Caco-2 (cell line): ENCODE measurements at regions not wholly inside any gene's neighbourhood (a gene's known extent, or its start where the extent isn't known, plus 50 kb on each side); places are given as distances from the start of the nearest gene placed in this dataset.

ENCODE experiments used
- BruUV-seq: library from RNA; stranded (reverse); fragments of 400-500 nt; replicated peaks from 2 replicates; lab custom pipeline; 2021; lab: Mats Ljungman, UMichigan
- CTCF ChIA-PET: fragments of 300-600 bp; sonication (Branson Sonifier 250); formaldehyde crosslinking; loops from one replicate; lab custom pipeline; 2022; ENCODE audit warnings: antibody characterized with exemption; lab: Charles Lee
- POLR2A ChIA-PET: fragments of 300-600 bp; sonication (Branson Sonifier 250); formaldehyde crosslinking; loops from one replicate; lab custom pipeline; 2022; ENCODE audit warnings: antibody characterized with exemption; lab: Charles Lee
- DNase-seq, 2 experiments: peaks; one replicate each; pipeline versions ENCODE4 v3.0.0 to v3.0.0-alpha.2; 2020 to 2022
- H3K27me3 ChIP-seq: replicated peaks from 2 replicates; pipeline ENCODE4 v1.6.0; 2011; ENCODE audit warnings: low read length; ENCODE audit not compliant: control insufficient read depth, insufficient read depth
- H3K36me3 ChIP-seq: 2 replicates; pipeline ENCODE4 v1.5.1; 2011; ENCODE audit warnings: low read length; ENCODE audit not compliant: control insufficient read depth, insufficient read depth
- H3K4me1 ChIP-seq: fragments of 250-450 bp; sonication (Bioruptor Pico); 2 replicates; pipeline ENCODE4 v1.5.1; 2020; ENCODE audit warnings: mild to moderate bottlenecking
- H3K4me3 ChIP-seq: 2 replicates; pipeline ENCODE4 v1.5.1; 2011; ENCODE audit warnings: low read depth, mild to moderate bottlenecking, control low read depth, low read length
- H3K9me3 ChIP-seq: fragments of 250-450 bp; sonication (Bioruptor Pico); 2 replicates; pipeline ENCODE4 v1.5.1; 2020; ENCODE audit warnings: mild to moderate bottlenecking, moderate library complexity
- H3K27ac Mint-ChIP-seq: one replicate; pipeline ENCODE4 v1.8.0; 2022; ENCODE audit warnings: mixed read lengths; ENCODE audit not compliant: unreplicated experiment
- H3K27me3 Mint-ChIP-seq: one replicate; pipeline ENCODE4 v1.8.0; 2022; ENCODE audit warnings: mixed read lengths; ENCODE audit not compliant: insufficient read depth, unreplicated experiment
- H3K36me3 Mint-ChIP-seq: one replicate; pipeline ENCODE4 v1.8.0; 2022; ENCODE audit warnings: mild to moderate bottlenecking, mixed read lengths; ENCODE audit not compliant: insufficient read depth, unreplicated experiment
- H3K4me1 Mint-ChIP-seq: one replicate; pipeline ENCODE4 v1.8.0; 2022; ENCODE audit warnings: low read depth, mixed read lengths; ENCODE audit not compliant: unreplicated experiment
- H3K4me3 Mint-ChIP-seq: one replicate; pipeline ENCODE4 v1.8.0; 2022; ENCODE audit warnings: mild to moderate bottlenecking, moderate library complexity, mixed read lengths; ENCODE audit not compliant: unreplicated experiment
- H3K9me3 Mint-ChIP-seq: one replicate; pipeline ENCODE4 v1.8.0; 2022; ENCODE audit warnings: mixed read lengths; ENCODE audit not compliant: unreplicated experiment
- intact Hi-C: fragments of 100-400 bp; cut with micrococcal nuclease; formaldehyde crosslinking; loops from one replicate; pipeline ENCODE4 v1.10.0; 2022; ENCODE audit not compliant: unreplicated experiment
- TF ChIP-seq, protein P1 (sequence below), 2 experiments: fragments of 200-600 bp in 1 of 2; IDR thresholded peaks; 1 replicate in 1 of 2; 2 replicates in 1 of 2; pipeline versions ENCODE4 v1.5.1 to v1.8.0; 2011 to 2022; ENCODE audit warnings: antibody characterized with exemption in 1 of 2, control low read depth in 1 of 2, inconsistent platforms in 1 of 2, low read depth in 1 of 2, low read length in 1 of 2, mild to moderate bottlenecking in 1 of 2, moderate library complexity in 1 of 2; ENCODE audit not compliant: insufficient read depth in 1 of 2, severe bottlenecking in 1 of 2, unreplicated experiment in 1 of 2

GRCh38 chr17:6323626-6324356, 111.1 kb downstream of the AIPL1 start:
- POLR2A ChIA-PET = no interaction called here
- intact Hi-C loops = no loop called here
- no peaks in the 10 kb centered on the region for H3K27me3 ChIP-seq

GRCh38 chr17:6322316-6322715, 112.6 kb downstream of the AIPL1 start:
- ChIA-PET POLR2A (no interaction called here), CTCF (no interaction called here)
- Histone ChIP-seq H3K9me3 (no peaks in the 10 kb centered on the region), H3K27me3 (no peaks in the 10 kb centered on the region), H3K4me3 (no peak overlapping the region), H3K36me3 (no peaks in the 10 kb centered on the region), H3K4me1 (no peaks in the 10 kb centered on the region)
- TF ChIP-seq, protein P1, sequence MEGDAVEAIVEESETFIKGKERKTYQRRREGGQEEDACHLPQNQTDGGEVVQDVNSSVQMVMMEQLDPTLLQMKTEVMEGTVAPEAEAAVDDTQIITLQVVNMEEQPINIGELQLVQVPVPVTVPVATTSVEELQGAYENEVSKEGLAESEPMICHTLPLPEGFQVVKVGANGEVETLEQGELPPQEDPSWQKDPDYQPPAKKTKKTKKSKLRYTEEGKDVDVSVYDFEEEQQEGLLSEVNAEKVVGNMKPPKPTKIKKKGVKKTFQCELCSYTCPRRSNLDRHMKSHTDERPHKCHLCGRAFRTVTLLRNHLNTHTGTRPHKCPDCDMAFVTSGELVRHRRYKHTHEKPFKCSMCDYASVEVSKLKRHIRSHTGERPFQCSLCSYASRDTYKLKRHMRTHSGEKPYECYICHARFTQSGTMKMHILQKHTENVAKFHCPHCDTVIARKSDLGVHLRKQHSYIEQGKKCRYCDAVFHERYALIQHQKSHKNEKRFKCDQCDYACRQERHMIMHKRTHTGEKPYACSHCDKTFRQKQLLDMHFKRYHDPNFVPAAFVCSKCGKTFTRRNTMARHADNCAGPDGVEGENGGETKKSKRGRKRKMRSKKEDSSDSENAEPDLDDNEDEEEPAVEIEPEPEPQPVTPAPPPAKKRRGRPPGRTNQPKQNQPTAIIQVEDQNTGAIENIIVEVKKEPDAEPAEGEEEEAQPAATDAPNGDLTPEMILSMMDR (IDR thresholded peaks at IDR 0.05; ENCODE audit: insufficient read depth in 1 of 2, low read depth in 1 of 2, low read length in 1 of 2, severe bottlenecking in 1 of 2, unreplicated experiment in 1 of 2) = no peak
- Mint-ChIP-seq H3K4me3 (no peak overlapping the region), H3K4me1 (no peaks in the 10 kb centered on the region), H3K27ac (no peak overlapping the region), H3K27me3 (peaks cover 3% of the 10 kb centered on the region), H3K36me3 (no peaks in the 10 kb centered on the region), H3K9me3 (peaks cover 10% of the 10 kb centered on the region)
- DNase-seq = no peak
- intact Hi-C loops = no loop called here
- BruUV-seq = no TSS peak

More at GRCh38 chr17:6323626-6324356, 111.1 kb downstream of the AIPL1 start:
- Mint-ChIP-seq H3K4me3 (no peak overlapping the region), H3K9me3 (peaks cover 10% of the 10 kb centered on the region), H3K27me3 (peaks cover 3% of the 10 kb centered on the region), H3K27ac (no peak overlapping the region), H3K4me1 (no peaks in the 10 kb centered on the region), H3K36me3 (peaks cover 5% of the 10 kb centered on the region)
- Histone ChIP-seq H3K9me3 (no peaks in the 10 kb centered on the region), H3K4me3 (no peak overlapping the region), H3K4me1 (no peaks in the 10 kb centered on the region), H3K36me3 (no peaks in the 10 kb centered on the region)
- no TSS peak for BruUV-seq
- TF ChIP-seq, protein P1 (IDR thresholded peaks at IDR 0.05; ENCODE audit: insufficient read depth in 1 of 2, low read depth in 1 of 2, low read length in 1 of 2, severe bottlenecking in 1 of 2, unreplicated experiment in 1 of 2) = no peak
- CTCF ChIA-PET = no interaction called here
- DNase-seq = peak in 1 of 2 experiments; percentile 28

- TF ChIP-seq, protein P1 (IDR thresholded peaks at IDR 0.05; ENCODE audit: insufficient read depth in 1 of 2, low read depth in 1 of 2, low read length in 1 of 2, severe bottlenecking in 1 of 2, unreplicated experiment in 1 of 2) = no peak
- no peaks in the 10 kb centered on the region for H3K27me3 ChIP-seq
- CTCF ChIA-PET = no interaction called here
Measured at GRCh38 chr17:6314311-6314710, 120.6 kb downstream of the AIPL1 start.

More at GRCh38 chr17:6314311-6314710, 120.6 kb downstream of the AIPL1 start:
- H3K4me3 ChIP-seq = no peak overlapping the region
- H3K36me3 ChIP-seq = no peaks in the 10 kb centered on the region
- H3K4me1 ChIP-seq = no peaks in the 10 kb centered on the region
- no peak for DNase-seq
- Mint-ChIP-seq H3K4me3 (no peak overlapping the region), H3K4me1 (peaks cover 6% of the 10 kb centered on the region), H3K27ac (no peak overlapping the region), H3K9me3 (no peaks in the 10 kb centered on the region), H3K36me3 (no peaks in the 10 kb centered on the region), H3K27me3 (peaks cover 7% of the 10 kb centered on the region)
- intact Hi-C loops = no loop called here
- POLR2A ChIA-PET = no interaction called here
- no peaks in the 10 kb centered on the region for H3K9me3 ChIP-seq
- BruUV-seq = no TSS peak
